NCI-H146 treated with DMSO at 0.1 percent for 48 hours (cell line): ENCODE measurements at regions not wholly inside any gene's neighbourhood (a gene's known extent, or its start where the extent isn't known, plus 50 kb on each side); places are given as distances from the start of the nearest gene placed in this dataset.
"Not testable (repeated sequence)": the region's sequence is repeated elsewhere in the genome, so short reads cannot be mapped to it uniquely, and the experiment has no call there.

Experiments used
- DNase-seq: peaks from one replicate; lab custom pipeline; 2025; ENCODE audit not compliant: unreplicated experiment; lab: John Stamatoyannopoulos, UW

DNA sequence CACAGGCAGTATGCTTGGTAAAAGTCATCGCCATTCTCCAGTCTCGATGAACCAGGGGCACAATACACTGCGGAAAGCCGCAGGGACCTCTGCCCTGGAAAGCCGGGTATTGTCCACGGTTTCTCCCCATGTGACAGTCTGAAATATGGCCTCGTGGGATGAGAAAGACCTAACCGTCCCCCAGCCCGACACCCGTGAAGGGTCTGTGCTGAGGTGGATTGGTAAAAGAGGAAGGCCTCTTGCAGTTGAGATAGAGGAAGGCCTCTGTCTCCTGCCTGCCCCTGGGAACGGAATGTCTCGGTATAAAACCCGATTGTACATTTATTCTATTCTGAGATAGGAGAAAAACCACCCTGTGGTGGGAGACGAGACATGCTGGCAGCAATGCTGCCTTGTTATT is 149.1 kb downstream of the TMEM121 start:
- not testable (repeated sequence) for DNase-seq

- DNase-seq = not testable (repeated sequence)
Measured at GRCh38 chr14:105675905-105676670, 149.7 kb downstream of the TMEM121 start.

GRCh38 chr14:105678057-105678456 is 151.7 kb downstream of the TMEM121 start:
- DNase-seq = not testable (repeated sequence)

GRCh38 chr14:105678996-105679958 is 152.9 kb downstream of the TMEM121 start:
- DNase-seq = not testable (repeated sequence)

GRCh38 chr14:105679959-105680735 is 153.8 kb downstream of the TMEM121 start:
- DNase-seq = not testable (repeated sequence)

DNA sequence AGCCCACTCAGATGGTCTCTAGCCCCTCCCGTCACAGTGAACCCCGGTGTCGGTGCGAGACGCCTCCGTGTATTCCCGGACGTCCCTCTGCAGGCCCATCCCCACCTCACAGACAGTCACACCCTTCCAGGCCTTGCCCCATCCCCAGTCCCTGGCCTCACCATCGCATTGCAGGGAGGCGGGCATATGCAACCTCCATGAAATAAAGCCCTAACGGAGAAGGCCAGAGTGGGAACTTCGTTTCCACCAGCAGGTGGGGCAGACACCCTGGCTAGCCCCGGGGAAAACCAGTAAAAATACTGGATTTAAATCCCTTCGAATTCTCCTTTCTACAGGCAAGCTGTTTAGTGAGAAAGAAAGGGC is 154.3 kb downstream of the TMEM121 start:
- DNase-seq = not testable (repeated sequence)

DNA sequence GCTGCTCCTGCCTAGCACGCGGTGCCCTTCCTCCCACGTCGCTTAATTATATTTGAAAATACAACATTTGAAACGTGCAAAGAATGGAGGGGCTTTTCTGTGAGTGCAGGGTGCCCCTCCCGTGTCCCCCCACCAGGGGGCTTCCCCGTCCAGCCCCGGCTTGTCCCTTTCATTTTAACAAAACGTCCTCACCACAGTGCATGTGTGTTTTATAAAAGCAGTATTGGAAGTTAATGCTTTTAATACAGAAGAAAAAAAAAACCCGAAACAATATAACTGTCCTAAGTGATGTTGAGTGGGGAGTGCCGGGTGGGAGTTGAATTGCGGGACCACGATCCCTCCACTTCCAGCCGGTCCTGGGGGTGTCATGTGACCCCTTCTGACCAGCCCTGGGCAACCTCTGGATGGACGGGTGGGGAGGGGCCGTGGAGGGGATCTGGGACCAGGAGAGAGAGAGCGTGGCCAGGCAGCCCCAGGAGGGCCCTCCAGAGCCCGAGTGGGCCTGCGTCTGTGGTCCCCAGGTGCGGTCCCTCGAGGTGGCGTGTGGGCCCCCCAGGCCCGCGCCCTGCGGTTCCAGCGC is 155.3 kb downstream of the TMEM121 start:
- not testable (repeated sequence) for DNase-seq

- DNase-seq = not testable (repeated sequence)
Measured at GRCh38 chr14:105682442-105682841, 156.1 kb downstream of the TMEM121 start.

DNA sequence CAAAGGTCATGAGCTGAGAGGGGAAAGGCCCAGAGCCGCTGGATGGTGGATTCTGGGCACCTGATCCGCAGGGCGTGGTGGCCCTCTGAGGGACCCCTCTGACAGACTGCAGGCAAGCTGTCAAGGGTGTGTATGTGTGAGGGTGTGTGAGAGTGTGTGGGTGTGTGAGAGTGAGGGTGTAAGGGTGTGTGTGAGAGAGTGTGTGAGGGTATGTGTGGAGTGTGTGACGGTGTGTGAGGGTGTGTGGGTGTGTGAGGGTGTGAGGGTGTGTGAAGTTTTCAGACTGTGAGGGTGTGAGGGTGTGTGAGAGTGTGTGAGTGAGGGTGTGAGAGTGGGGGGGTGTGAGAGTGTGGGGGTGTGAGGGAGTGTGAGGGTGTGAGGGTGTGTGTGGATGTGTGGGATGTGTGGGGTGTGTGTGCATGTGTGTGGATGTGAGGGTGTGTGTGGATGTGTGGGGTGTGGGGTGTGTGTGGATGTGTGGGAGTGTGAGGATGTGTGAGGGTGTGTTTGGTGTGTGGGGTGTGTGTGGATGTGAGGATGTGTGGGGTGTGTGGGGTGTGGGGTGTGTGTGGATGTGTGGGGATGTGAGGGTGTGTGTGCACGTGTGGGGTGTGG is 156.7 kb downstream of the TMEM121 start:
- no peak for DNase-seq

DNA sequence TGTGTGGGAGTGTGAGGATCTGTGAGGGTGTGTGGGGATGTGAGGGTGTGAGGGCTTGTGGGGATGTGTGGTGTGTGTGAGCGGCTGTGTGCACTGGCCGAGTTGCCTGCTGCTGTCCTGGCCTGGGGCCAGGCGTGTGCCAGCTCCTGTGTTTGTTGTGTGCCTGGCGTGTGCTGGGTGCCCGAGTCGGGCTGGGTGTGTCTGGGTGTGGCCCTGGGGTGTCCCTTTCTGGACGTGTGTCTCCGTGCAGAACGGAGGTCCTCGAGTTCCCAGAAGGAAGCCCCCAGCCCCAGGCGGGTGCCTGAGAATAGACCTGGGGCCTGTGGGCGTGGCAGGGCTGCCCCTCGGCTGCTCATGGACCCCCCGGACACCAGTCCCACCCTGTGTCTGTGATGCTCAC is 157.7 kb downstream of the TMEM121 start:
- not testable (repeated sequence) for DNase-seq

GRCh38 chr14:105684597-105684996 is 158.2 kb downstream of the TMEM121 start:
- not testable (repeated sequence) for DNase-seq

DNA sequence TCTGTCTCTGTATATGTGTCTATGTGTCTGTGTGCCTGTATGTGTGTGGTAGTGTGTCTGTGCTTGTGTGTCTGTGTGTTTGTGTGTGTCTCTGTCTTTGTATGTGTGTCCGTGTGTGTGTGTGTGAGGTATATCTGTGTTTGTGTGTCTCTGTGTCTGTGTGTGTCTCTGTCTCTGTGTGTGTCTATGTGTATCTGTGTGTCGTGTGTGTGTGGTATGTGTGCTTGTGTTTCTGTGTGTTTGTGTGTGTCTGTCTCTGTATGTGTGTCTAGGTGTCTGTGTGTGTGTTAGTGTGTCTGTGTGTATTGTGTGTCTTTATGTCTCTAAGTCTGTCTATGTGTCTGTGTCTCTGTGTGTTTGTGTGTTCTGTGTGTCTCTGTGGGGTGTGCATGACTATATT is 158.6 kb downstream of the TMEM121 start:
- DNase-seq = no peak

DNA sequence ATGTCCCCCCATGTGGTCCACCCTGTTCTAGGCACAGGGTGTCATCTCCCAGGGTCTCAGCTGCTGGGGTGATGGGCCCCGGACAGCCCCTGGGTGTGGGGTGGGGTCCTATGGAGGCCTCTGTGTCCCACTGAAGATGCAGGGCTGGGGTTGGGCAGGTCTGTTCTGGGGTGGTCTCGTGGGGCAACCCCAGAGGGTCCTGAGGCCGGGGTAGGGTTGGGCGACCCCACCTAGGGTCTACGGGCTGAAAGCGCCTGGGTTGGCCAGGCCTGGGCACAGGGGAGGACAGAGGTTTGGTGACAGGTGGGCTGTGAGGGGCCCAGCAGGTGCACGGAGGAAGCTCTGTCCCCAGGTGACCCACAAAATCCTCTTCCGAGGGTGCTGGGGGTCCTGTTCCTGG is 159.2 kb downstream of the TMEM121 start:
- DNase-seq = not testable (repeated sequence)

DNA sequence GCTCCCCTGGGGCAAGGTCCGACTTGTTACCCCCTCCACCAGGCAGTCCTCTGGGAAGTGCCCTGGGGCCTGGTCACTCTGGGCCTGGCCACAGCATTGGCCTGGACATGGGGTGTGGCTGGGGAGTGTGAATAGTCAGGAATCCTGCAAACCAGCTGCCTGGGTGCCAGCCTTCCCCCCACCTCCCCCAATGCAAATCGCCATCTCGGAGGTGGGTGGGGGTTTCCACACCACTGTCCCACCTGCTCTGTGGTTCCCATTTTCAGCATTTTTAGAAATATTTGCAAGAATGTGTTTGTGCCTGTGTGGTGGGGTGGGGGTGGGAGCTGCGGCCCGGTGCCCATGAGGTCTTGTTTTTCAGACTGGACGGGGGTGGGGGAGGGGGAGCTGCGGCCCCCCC is 159.7 kb downstream of the TMEM121 start:
- not testable (repeated sequence) for DNase-seq

DNA sequence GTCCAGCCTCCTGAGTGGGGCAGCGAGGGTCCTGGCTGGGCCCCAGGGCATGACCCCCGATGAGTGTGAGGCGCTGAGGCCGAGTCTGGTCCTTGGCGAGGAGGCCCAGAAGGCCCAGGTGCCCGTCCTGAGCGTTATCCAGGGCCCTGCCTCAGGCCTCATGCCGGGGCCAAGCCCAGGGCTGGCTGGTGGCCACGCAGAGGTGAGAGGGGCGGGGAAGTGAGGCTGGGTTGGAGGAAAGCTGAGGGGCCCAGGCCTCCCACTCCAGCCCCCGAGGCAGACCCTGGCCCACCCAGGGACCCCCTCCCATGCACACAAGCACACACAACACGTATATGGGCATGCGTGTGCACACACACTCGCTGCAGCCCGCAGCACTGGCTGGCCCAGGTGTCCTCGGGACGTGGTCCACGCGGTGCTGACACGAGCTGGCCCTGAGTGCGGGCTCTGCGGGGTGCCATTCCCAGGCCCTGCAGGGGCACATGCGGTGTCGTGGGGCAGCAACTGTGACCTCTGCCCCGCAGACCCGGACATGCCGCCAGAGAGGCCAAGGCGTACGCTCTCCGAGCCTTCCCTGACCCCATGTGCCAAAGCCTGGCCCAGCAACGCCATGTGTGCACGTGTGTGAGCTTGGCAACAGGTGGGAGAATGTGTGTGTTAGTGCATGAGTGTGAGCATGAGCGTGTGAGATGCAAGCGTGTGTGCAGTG is 160.2 kb downstream of the TMEM121 start:
- not testable (repeated sequence) for DNase-seq

DNA sequence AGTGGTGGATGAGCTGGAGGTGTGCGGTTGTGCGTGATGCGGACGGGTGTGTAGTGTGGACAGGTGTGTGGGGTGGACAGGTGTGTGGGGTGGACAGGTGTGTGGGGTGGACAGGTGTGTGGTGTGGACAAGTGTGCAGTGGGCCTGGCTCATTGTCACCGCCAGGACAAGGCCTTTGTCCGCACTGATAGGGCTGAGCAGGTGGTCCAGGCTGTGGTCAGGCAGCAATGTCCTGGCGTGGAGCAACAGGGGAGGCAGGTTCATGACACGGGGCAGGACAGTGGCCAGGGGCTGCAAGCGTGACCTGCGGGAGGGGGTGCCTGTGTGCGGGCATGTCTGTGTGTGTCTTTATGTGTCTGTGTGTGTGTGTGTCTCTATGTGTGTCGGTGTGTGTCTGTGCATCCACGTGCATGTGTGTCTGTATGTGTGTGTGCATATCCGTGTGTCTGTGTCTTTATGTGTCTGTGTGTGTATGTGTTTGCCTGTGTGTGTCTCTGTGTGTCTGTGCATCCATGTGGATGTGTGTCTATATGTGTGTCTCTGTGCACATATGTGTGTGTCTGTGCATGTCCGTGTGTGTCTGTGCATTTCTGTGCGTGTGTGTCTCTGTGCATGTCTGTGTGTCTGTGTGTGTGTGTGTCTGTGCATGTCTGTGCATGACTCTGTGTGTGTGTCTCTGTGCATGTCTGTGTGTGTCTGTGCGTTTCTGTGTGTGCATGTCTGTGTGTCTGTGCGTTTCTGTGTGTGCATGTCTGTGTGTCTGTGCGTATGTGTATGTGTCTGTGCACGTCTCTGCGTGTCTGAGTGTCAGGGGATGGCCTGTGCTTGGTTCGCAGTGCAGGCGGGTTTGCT is 161.0 kb downstream of the TMEM121 start:
- DNase-seq = not testable (repeated sequence)

DNA sequence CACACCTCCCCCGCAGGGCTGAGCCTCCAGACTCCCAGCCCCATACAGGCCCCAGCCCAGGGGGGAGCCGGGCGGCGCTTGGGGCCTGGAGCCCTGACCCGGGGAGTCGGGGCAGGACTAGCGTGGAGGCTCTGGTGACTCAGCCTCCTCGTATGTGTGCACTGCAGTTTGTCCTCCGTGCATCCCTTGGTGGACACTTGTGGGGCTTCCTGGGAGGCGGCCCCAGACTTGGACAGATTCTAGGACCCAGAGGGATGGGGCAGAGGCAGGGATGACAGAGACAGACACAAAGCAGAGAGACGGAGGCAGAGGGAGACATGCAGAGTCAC is 161.6 kb downstream of the TMEM121 start:
- DNase-seq = not testable (repeated sequence)

DNA sequence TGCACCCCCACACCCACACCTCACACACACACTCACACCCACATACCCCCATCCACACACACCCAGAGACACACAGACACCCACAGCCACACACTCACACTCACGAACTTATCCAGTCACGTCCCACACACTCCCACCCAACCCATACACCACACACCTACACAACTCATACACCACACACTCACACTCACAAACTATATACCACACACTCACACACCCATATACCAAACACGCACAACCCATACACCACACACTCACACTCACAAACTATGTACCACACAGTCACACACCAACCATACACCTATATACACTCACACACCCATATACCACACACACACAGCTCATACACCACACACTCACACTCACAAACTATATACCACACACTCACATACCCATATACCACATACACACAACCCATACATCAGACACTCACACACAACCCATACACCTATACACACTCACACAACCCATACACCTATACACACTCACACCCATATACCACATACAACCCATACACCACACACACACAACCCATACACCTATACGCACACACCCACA is 162.4 kb downstream of the TMEM121 start:
- not testable (repeated sequence) for DNase-seq

DNA sequence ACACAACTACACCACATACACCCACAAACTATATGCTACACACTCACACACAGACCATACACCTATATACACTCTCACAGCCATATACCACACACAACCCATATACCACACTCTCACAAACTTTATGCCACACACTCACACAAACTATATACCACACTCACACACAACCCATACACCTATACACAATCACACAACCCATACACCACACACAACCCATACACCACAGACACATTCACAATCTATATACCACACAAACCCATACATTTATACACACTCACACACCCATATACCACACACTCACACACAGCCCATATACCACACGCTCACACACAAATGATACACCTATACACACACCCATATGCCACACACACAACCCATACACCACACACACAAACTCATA is 163.3 kb downstream of the TMEM121 start:
- no peak for DNase-seq
